SJCRH30 (cell line): ENCODE measurements at regions not wholly inside any gene's neighbourhood (a gene's known extent, or its start where the extent isn't known, plus 50 kb on each side); places are given as distances from the start of the nearest gene placed in this dataset.
"Not testable (repeated sequence)": the region's sequence is repeated elsewhere in the genome, so short reads cannot be mapped to it uniquely, and the experiment has no call there.

ENCODE experiments used
- DNase-seq, 2 experiments: peaks; one replicate each; pipeline ENCODE4 v3.0.0-alpha.2; 2015 to 2020
- H3K27ac ChIP-seq: fragments of 250-450 bp; sonication (Bioruptor Pico); 2 replicates; pipeline ENCODE4 v1.5.1; 2020; ENCODE audit warnings: mild to moderate bottlenecking, moderate library complexity
- H3K27me3 ChIP-seq: fragments of 250-450 bp; sonication (Bioruptor Pico); 2 replicates; pipeline ENCODE4 v1.5.1; 2020; ENCODE audit warnings: mild to moderate bottlenecking, moderate library complexity
- H3K36me3 ChIP-seq: fragments of 250-450 bp; sonication (Bioruptor Pico); 2 replicates; pipeline ENCODE4 v1.5.1; 2020; ENCODE audit warnings: mild to moderate bottlenecking, moderate library complexity
- H3K4me1 ChIP-seq: fragments of 250-450 bp; sonication (Bioruptor Pico); 2 replicates; pipeline ENCODE4 v1.5.1; 2020; ENCODE audit warnings: mild to moderate bottlenecking, moderate library complexity
- H3K4me3 ChIP-seq: fragments of 250-450 bp; sonication (Bioruptor Pico); 2 replicates; pipeline ENCODE4 v1.5.1; 2020; ENCODE audit warnings: mild to moderate bottlenecking, moderate library complexity
- H3K9me3 ChIP-seq: fragments of 250-450 bp; sonication (Bioruptor Pico); replicated peaks from 2 replicates; pipeline ENCODE4 v1.5.1; 2020; ENCODE audit warnings: mild to moderate bottlenecking, moderate library complexity

GRCh38 chr6:112967974-112968373 lies 620.8 kb downstream of the RFPL4B start:
- no peak for DNase-seq
- Histone ChIP-seq H3K36me3 (no peaks in the 10 kb centered on the region), H3K4me3 (no peak overlapping the region), H3K4me1 (no peaks in the 10 kb centered on the region), H3K27ac (no peak overlapping the region), H3K9me3 (no peaks in the 10 kb centered on the region), H3K27me3 (no peaks in the 10 kb centered on the region)

GRCh38 chr6:112971651-112972050 lies 624.5 kb downstream of the RFPL4B start:
- H3K4me3 ChIP-seq = no peak overlapping the region
- H3K27me3 ChIP-seq = no peaks in the 10 kb centered on the region
- H3K4me1 ChIP-seq = no peaks in the 10 kb centered on the region
- H3K36me3 ChIP-seq = no peaks in the 10 kb centered on the region
- DNase-seq = no peak
- H3K27ac ChIP-seq = no peak overlapping the region
- no peaks in the 10 kb centered on the region for H3K9me3 ChIP-seq

- not testable (repeated sequence) for H3K4me1 ChIP-seq, DNase-seq, H3K36me3 ChIP-seq, H3K27me3 ChIP-seq, H3K4me3 ChIP-seq, H3K9me3 ChIP-seq, H3K27ac ChIP-seq
Measured at GRCh38 chr6:112974931-112975330, 627.8 kb downstream of the RFPL4B start.

GRCh38 chr6:112976579-112976978 lies 629.4 kb downstream of the RFPL4B start:
- H3K9me3 ChIP-seq, H3K27ac ChIP-seq, H3K36me3 ChIP-seq, H3K4me1 ChIP-seq, DNase-seq, H3K27me3 ChIP-seq, H3K4me3 ChIP-seq: not testable (repeated sequence)

DNA sequence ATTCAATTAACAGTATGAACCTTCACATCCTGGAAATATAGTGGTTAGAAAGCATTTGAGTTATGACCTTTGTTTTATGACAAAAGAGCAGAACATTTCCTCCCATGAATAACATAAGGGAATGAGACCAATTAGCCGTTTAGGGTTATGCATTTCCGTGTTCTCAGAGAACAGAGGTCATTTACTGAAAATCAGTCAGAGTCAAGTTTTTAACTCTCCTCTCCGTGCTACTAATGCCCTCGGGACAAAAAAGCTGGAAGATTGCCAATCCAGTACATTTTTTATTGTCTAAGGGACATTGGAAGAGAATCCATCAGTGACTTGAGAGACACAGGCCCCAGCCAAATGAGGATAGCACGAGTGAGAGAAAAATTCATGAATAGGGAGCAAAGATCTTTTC lies 632.7 kb downstream of the RFPL4B start:
- H3K27me3 ChIP-seq = no peaks in the 10 kb centered on the region
- no peak overlapping the region for H3K4me3 ChIP-seq
- no peak overlapping the region for H3K27ac ChIP-seq
- no peaks in the 10 kb centered on the region; the same call in 1 of the 2 replicates for H3K9me3 ChIP-seq
- no peaks in the 10 kb centered on the region for H3K36me3 ChIP-seq
- H3K4me1 ChIP-seq = peaks cover 6% of the 10 kb centered on the region
- peak; percentile 53 to 77 for DNase-seq

DNA sequence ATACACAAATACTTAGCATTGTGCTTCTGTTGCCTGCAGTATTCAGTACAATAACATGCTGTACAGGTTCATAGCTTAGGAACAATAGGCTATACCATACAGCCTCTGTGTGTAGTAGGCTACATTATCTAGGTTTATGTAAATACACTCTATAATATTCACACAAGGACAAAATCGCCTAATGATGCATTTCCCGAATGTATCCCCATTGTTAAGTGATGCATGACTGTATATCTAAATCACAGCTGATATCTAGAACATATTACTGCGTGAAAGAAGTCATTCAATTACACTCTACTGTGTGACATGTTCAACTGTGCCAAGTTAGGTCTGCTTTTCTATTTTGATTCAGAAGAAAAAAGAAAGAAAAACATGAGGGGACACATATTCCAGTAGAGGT lies 633.5 kb downstream of the RFPL4B start:
- no peak overlapping the region for H3K4me3 ChIP-seq
- DNase-seq = no peak
- no peaks in the 10 kb centered on the region for H3K27me3 ChIP-seq
- H3K36me3 ChIP-seq = no peaks in the 10 kb centered on the region
- H3K4me1 ChIP-seq = peaks cover 6% of the 10 kb centered on the region
- no peak overlapping the region for H3K27ac ChIP-seq
- H3K9me3 ChIP-seq = no peaks in the 10 kb centered on the region; the same call in 1 of the 2 replicates

DNA sequence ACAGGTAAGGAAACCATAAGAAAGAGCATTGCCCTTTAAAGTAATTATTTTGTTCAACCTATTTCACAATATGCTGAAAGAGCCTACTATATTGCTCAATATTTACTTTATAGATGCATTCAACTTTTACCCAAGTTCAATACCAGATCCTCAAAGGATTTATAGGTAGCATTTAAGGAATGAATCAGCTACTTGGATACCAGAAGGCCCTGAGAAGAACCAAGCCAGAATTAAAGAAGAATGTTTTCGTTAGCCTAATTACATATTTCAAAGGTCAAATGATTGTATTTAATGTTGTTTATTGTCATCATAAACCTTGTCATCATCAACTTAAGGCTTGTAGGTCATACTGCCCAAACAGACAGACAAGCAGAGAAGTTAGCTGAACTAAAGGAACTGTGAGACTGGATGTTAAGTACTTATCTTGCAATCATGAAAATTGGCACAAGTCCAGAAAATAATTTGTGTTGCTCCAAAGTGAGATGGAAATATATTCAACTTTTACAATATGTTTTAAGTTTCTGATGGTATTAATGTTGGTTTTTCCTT lies 636.7 kb downstream of the RFPL4B start:
- H3K27ac ChIP-seq = no peak overlapping the region
- H3K27me3 ChIP-seq = no peaks in the 10 kb centered on the region
- H3K36me3 ChIP-seq = no peaks in the 10 kb centered on the region
- DNase-seq = peak in 1 of 2 experiments; percentile 12
- no peak overlapping the region for H3K4me3 ChIP-seq
- peaks cover 6% of the 10 kb centered on the region for H3K4me1 ChIP-seq
- H3K9me3 ChIP-seq = no peaks in the 10 kb centered on the region

DNA sequence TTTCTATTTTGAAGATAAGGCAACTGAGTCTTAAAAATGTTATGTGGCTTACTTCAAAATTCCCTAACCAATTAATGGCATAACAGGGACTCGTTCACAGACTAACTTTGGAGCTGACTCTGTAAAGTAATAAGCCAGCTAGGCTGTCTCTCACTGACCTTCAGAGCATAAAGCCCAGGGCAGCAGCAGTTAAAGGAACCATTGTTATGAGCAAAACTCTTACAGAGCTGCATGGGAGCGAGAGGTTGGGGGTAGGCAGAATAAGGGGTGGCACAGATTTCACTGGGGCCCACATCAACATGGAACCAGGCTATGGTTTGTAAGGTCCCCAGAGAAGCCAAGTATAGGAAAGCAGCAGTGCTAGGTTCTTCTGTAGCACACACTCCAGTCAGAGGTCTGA lies 637.8 kb downstream of the RFPL4B start:
- no peak overlapping the region for H3K4me3 ChIP-seq
- no peaks in the 10 kb centered on the region for H3K36me3 ChIP-seq
- DNase-seq = no peak
- peaks cover 2% of the 10 kb centered on the region for H3K4me1 ChIP-seq
- H3K27ac ChIP-seq = no peak overlapping the region
- no peaks in the 10 kb centered on the region for H3K9me3 ChIP-seq
- H3K27me3 ChIP-seq = no peaks in the 10 kb centered on the region

GRCh38 chr6:112986321-112986720 lies 639.2 kb downstream of the RFPL4B start:
- no peaks in the 10 kb centered on the region for H3K36me3 ChIP-seq
- DNase-seq = no peak

GRCh38 chr6:112988748-112989147 lies 641.6 kb downstream of the RFPL4B start:
- no peak for DNase-seq

More at GRCh38 chr6:112986321-112986720, 639.2 kb downstream of the RFPL4B start:
- no peaks in the 10 kb centered on the region for H3K27me3 ChIP-seq
- no peaks in the 10 kb centered on the region; the same call in 1 of the 2 replicates for H3K4me1 ChIP-seq
- H3K4me3 ChIP-seq = no peak overlapping the region
- no peak overlapping the region for H3K27ac ChIP-seq
- no peaks in the 10 kb centered on the region; the same call in 1 of the 2 replicates for H3K9me3 ChIP-seq

GRCh38 chr6:112990971-112991370 lies 643.8 kb downstream of the RFPL4B start:
- Histone ChIP-seq H3K27ac (no peak overlapping the region), H3K9me3 (no peaks in the 10 kb centered on the region; the same call in 1 of the 2 replicates), H3K4me1 (no peaks in the 10 kb centered on the region), H3K4me3 (no peak overlapping the region), H3K27me3 (no peaks in the 10 kb centered on the region), H3K36me3 (no peaks in the 10 kb centered on the region)
- no peak for DNase-seq

More at GRCh38 chr6:112988748-112989147, 641.6 kb downstream of the RFPL4B start:
- Histone ChIP-seq H3K27me3 (no peaks in the 10 kb centered on the region), H3K4me1 (no peaks in the 10 kb centered on the region), H3K4me3 (no peak overlapping the region), H3K36me3 (no peaks in the 10 kb centered on the region), H3K9me3 (no peaks in the 10 kb centered on the region; the same call in 1 of the 2 replicates), H3K27ac (no peak overlapping the region)

GRCh38 chr6:112991912-112992311 lies 644.8 kb downstream of the RFPL4B start:
- Histone ChIP-seq H3K4me3 (no peak overlapping the region), H3K9me3 (no peaks in the 10 kb centered on the region; the same call in 1 of the 2 replicates), H3K4me1 (no peaks in the 10 kb centered on the region), H3K27me3 (no peaks in the 10 kb centered on the region), H3K36me3 (no peaks in the 10 kb centered on the region), H3K27ac (no peak overlapping the region)
- no peak for DNase-seq

GRCh38 chr6:112997421-112998085 lies 650.4 kb downstream of the RFPL4B start:
- no peaks in the 10 kb centered on the region for H3K9me3 ChIP-seq
- H3K4me3 ChIP-seq = no peak overlapping the region
- H3K27ac ChIP-seq = no peak overlapping the region
- no peak for DNase-seq
- H3K27me3 ChIP-seq = no peaks in the 10 kb centered on the region
- no peaks in the 10 kb centered on the region for H3K4me1 ChIP-seq
- no peaks in the 10 kb centered on the region for H3K36me3 ChIP-seq

DNA sequence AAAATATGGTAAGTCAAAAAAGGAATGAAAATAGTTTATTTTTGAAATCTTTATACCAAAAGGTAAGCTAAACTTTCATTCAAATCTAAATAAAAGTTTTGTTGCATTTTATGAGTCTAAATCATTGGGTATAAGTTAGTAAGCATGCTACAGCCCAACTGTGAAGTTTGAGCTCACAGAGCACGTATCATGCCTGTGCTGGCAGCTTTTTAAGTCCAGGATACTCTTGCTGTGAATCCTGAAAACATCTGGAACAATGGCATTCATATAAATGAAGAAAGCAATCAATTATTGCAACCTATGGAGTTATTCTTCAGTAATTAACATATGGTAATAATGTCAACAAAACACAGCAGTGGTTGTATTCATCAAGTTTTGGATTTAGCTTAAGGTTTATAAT lies 656.9 kb downstream of the RFPL4B start:
- no peak for DNase-seq
- Histone ChIP-seq H3K9me3 (no peaks in the 10 kb centered on the region), H3K27ac (no peak overlapping the region), H3K27me3 (no peaks in the 10 kb centered on the region), H3K36me3 (no peaks in the 10 kb centered on the region), H3K4me3 (no peak overlapping the region), H3K4me1 (no peaks in the 10 kb centered on the region)

- no peak overlapping the region for H3K27ac ChIP-seq
- no peak for DNase-seq
- no peaks in the 10 kb centered on the region for H3K9me3 ChIP-seq
- no peaks in the 10 kb centered on the region for H3K36me3 ChIP-seq
- H3K4me1 ChIP-seq = no peaks in the 10 kb centered on the region; the same call in 1 of the 2 replicates
- H3K27me3 ChIP-seq = no peaks in the 10 kb centered on the region
- no peak overlapping the region for H3K4me3 ChIP-seq
Measured at GRCh38 chr6:113004470-113005270, 657.5 kb downstream of the RFPL4B start.
